HCT116 (cell line): ENCODE measurements at regions not wholly inside any gene's neighbourhood (a gene's known extent, or its start where the extent isn't known, plus 50 kb on each side); places are given as distances from the start of the nearest gene placed in this dataset.

ENCODE experiments used
- ATAC-seq: fragments of 200-7000 bp; cut with Tn5 transposase; 2 replicates; pipeline ENCODE4 v1.9.1; 2020; ENCODE audit warnings: mild to moderate bottlenecking, moderate library complexity
- BruUV-seq: library from RNA; stranded (reverse); fragments of 400-500 nt; replicated peaks from 2 replicates; lab custom pipeline; 2021; lab: Mats Ljungman, UMichigan
- CTCF ChIA-PET: fragments of 300-600 bp; sonication (Branson Sonifier 250); formaldehyde crosslinking; loops from one replicate; lab custom pipeline; 2021; ENCODE audit warnings: antibody characterized with exemption; lab: Charles Lee
- POLR2A ChIA-PET: fragments of 300-600, 350-600 bp; sonication (Branson Sonifier 250); formaldehyde crosslinking; loops from one replicate; lab custom pipeline; 2021; ENCODE audit warnings: antibody characterized with exemption; lab: Charles Lee
- RAD21 ChIA-PET, 2 experiments: fragments of 300-600 bp; sonication (Branson Sonifier 250); formaldehyde crosslinking; loops; one replicate each; lab custom pipeline; 2023; ENCODE audit warnings: low total read pairs in 2 of 2; ENCODE audit not compliant: uncharacterized antibody in 2 of 2, unreplicated experiment in 2 of 2, low non-redundant PET in 1 of 2; lab: Charles Lee
- DNase-seq: peaks from one replicate; pipeline ENCODE4 v3.0.0-alpha.2; 2010; ENCODE audit warnings: low read depth, low spot score
- H2AFZ ChIP-seq: fragments of 200-600 bp; shearing (Covaris generic), sonication (generic); 2 replicates; pipeline ENCODE4 v1.6.1; 2017; ENCODE audit warnings: low read depth, mixed run types, mixed read lengths, antibody characterized with exemption, low read length; ENCODE audit not compliant: poor library complexity, severe bottlenecking
- H3K27ac ChIP-seq: 2 replicates; pipeline ENCODE4 v1.5.1; 2012; ENCODE audit warnings: low read depth, low read length
- H3K27me3 ChIP-seq: fragments of 200-600 bp; sonication (generic); 2 replicates; pipeline ENCODE4 v1.6.1; 2016; ENCODE audit warnings: mixed run types, low read length, mixed read lengths; ENCODE audit not compliant: insufficient read depth
- H3K36me3 ChIP-seq, 2 experiments: fragments of 200-500 bp in 1 of 2; fragments of 200-600 bp in 1 of 2; sonication (Bioruptor generic) in 1 of 2; sonication (generic) in 1 of 2; 2 replicates each; pipeline versions ENCODE4 v1.5.1 to v1.6.1; 2014 to 2016; ENCODE audit warnings: low read length in 2 of 2, inconsistent platforms in 1 of 2, mixed read lengths in 1 of 2, mixed run types in 1 of 2; ENCODE audit not compliant: insufficient read depth in 2 of 2, control insufficient read depth in 1 of 2
- H3K4me1 ChIP-seq, 2 experiments: fragments of 200-600 bp in 1 of 2; sonication (generic) in 1 of 2; 2 replicates each; pipeline versions ENCODE4 v1.5.1 to v1.6.1; 2012 to 2017; ENCODE audit warnings: low read length in 2 of 2, inconsistent platforms in 1 of 2, mild to moderate bottlenecking in 1 of 2, mixed read lengths in 1 of 2, mixed run types in 1 of 2, moderate library complexity in 1 of 2; ENCODE audit not compliant: insufficient read depth in 2 of 2, control insufficient read depth in 1 of 2
- H3K4me2 ChIP-seq: fragments of 200-600 bp; sonication (generic); 2 replicates; pipeline ENCODE4 v1.6.1; 2017; ENCODE audit warnings: mixed run types, low read length, mixed read lengths
- H3K4me3 ChIP-seq, 2 experiments: fragments of 200-600 bp in 1 of 2; sonication (generic) in 1 of 2; replicated peaks in 1 of 2; 2 replicates each; pipeline ENCODE4 v1.5.1; 2011 to 2016; ENCODE audit warnings: low read length in 2 of 2, control low read depth in 1 of 2, low read depth in 1 of 2, mild to moderate bottlenecking in 1 of 2, mixed read lengths in 1 of 2, mixed run types in 1 of 2
- H3K79me2 ChIP-seq: fragments of 200-600 bp; sonication (generic); 2 replicates; pipeline ENCODE4 v1.6.1; 2017; ENCODE audit warnings: mild to moderate bottlenecking, mixed run types, low read length, moderate library complexity, mixed read lengths; ENCODE audit not compliant: insufficient read depth
- H3K9ac ChIP-seq: fragments of 200-600 bp; sonication (generic); 2 replicates; pipeline ENCODE4 v1.6.1; 2016; ENCODE audit warnings: low read length, mixed read lengths
- H3K9me2 ChIP-seq: fragments of 200-600 bp; sonication (generic), shearing (Covaris generic); 2 replicates; pipeline ENCODE4 v1.6.1; 2017; ENCODE audit warnings: mixed run types, mild to moderate bottlenecking, moderate library complexity; ENCODE audit not compliant: insufficient read depth
- H3K9me3 ChIP-seq, 2 experiments: fragments of 200-500 bp in 1 of 2; fragments of 200-600 bp in 1 of 2; sonication (Bioruptor generic) in 1 of 2; sonication (generic) in 1 of 2; 2 replicates each; pipeline ENCODE4 v1.6.1; 2014 to 2017; ENCODE audit warnings: low read length in 2 of 2, mixed read lengths in 2 of 2, inconsistent platforms in 1 of 2, low read depth in 1 of 2, mild to moderate bottlenecking in 1 of 2, mixed run types in 1 of 2, moderate library complexity in 1 of 2; ENCODE audit not compliant: control insufficient read depth in 1 of 2, insufficient read depth in 1 of 2
- H4K20me1 ChIP-seq: fragments of 200-600 bp; sonication (generic), shearing (Covaris generic); 2 replicates; pipeline ENCODE4 v1.6.1; 2017; ENCODE audit warnings: mixed run types, mild to moderate bottlenecking, moderate library complexity; ENCODE audit not compliant: insufficient read depth
- CEBPB ChIP-seq: IDR thresholded peaks from 2 replicates; pipeline ENCODE4 v1.6.1; 2012; ENCODE audit warnings: low read depth
- EGR1 ChIP-seq: IDR thresholded peaks from 2 replicates; pipeline ENCODE4 v1.6.1; 2012; ENCODE audit warnings: low read depth
- EZH2 ChIP-seq: fragments of 200-600 bp; sonication (generic); IDR thresholded peaks from 2 replicates; pipeline ENCODE4 v1.6.1; 2017; ENCODE audit warnings: antibody characterized with exemption, mixed run types
- EZH2phosphoT487 ChIP-seq: fragments of 200-600 bp; IDR thresholded peaks from 2 replicates; pipeline ENCODE4 v1.6.1; 2018; ENCODE audit warnings: antibody characterized with exemption, borderline replicate concordance
- FOSL1 ChIP-seq: IDR thresholded peaks from 2 replicates; pipeline ENCODE4 v1.6.1; 2012; ENCODE audit warnings: low read depth
- POLR2AphosphoS5 ChIP-seq: IDR thresholded peaks from 2 replicates; pipeline ENCODE4 v1.6.1; 2011; ENCODE audit warnings: mild to moderate bottlenecking, low read depth, low read length, moderate library complexity
- RAD21 ChIP-seq: IDR thresholded peaks from 2 replicates; pipeline ENCODE4 v1.6.1; 2012; ENCODE audit warnings: low read depth, mild to moderate bottlenecking
- SIN3A ChIP-seq: IDR thresholded peaks from 2 replicates; pipeline ENCODE4 v1.6.1; 2012; ENCODE audit warnings: low read depth
- TCF7L2 ChIP-seq: IDR thresholded peaks from 2 replicates; pipeline ENCODE4 v1.7.0; 2011; ENCODE audit warnings: borderline replicate concordance, inconsistent platforms; ENCODE audit not compliant: insufficient read depth, insufficient read length; ENCODE audit errors: extremely low read depth
- ZFX ChIP-seq: fragments of 450-650 bp; IDR thresholded peaks from 2 replicates; pipeline ENCODE4 v1.6.1; 2017
- intact Hi-C: fragments of 100-400 bp; cut with micrococcal nuclease; formaldehyde crosslinking; loops from 2 replicates; pipeline ENCODE4 v1.10.0; 2022
- TF ChIP-seq, protein P1 (sequence below), 3 experiments: fragments of 200-600 bp in 1 of 3; sonication (generic) in 1 of 3; IDR thresholded peaks in 2 of 3; conservative IDR thresholded peaks in 1 of 3; 2 replicates each; pipeline ENCODE4 v1.5.1; 2012 to 2017; ENCODE audit warnings: low read depth in 2 of 3, low read length in 2 of 3, antibody characterized with exemption in 1 of 3, borderline replicate concordance in 1 of 3, control low read depth in 1 of 3, mild to moderate bottlenecking in 1 of 3, mixed read lengths in 1 of 3, mixed run types in 1 of 3, moderate library complexity in 1 of 3; ENCODE audit not compliant: insufficient read depth in 1 of 3
- TF ChIP-seq, protein P2 (sequence below): IDR thresholded peaks from 2 replicates; pipeline ENCODE4 v1.6.1; 2011; ENCODE audit warnings: mild to moderate bottlenecking, low read length, moderate library complexity; ENCODE audit not compliant: insufficient replicate concordance; ENCODE audit errors: extremely low read depth

DNA sequence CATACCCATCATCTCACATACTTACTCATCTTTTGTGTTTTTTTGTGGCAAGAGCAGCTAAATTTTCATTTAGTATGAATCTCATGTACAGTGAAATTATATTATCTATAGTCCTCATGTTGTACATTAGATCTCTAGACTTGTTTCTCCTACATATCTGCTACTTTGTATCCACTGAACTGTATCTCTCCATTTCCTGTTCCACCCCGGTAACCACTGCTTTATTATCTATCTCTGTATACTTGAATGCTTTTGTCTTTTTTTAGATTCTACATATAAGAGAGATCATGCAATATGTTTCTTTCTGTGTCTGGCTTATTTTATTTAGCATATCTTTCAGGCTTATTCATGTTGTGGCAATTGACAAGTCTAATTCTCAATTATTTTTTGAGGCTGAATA is 125.1 kb downstream of the ANKRD7 start:
- CTCF ChIA-PET: no interaction called here
- H3K4me3 ChIP-seq: no peak overlapping the region
- POLR2A ChIA-PET: no interaction called here
- RAD21 ChIA-PET: no interaction called here
- ATAC-seq (no peak), DNase-seq (no peak)
- H3K9me3 ChIP-seq: no peaks in the 10 kb centered on the region
- H3K79me2 ChIP-seq: no peaks in the 10 kb centered on the region
- no peak overlapping the region for H3K27ac ChIP-seq
- no peak overlapping the region for H3K9ac ChIP-seq
- intact Hi-C loops: loop anchor here (5.0 to 10.0 kb wide), 2 partner anchors 848 to 1935 kb away; no protein-coding TSS in a partner anchor
- no peak overlapping the region for H2AFZ ChIP-seq
- H3K27me3 ChIP-seq: no peaks in the 10 kb centered on the region
- no peak overlapping the region for H3K4me2 ChIP-seq
- no peaks in the 10 kb centered on the region for H3K4me1 ChIP-seq
- H3K9me2 ChIP-seq: no peaks in the 10 kb centered on the region
- no TSS peak for BruUV-seq
- no peaks in the 10 kb centered on the region for H4K20me1 ChIP-seq
- no peaks in the 10 kb centered on the region for H3K36me3 ChIP-seq
- TF ChIP-seq, protein P1, sequence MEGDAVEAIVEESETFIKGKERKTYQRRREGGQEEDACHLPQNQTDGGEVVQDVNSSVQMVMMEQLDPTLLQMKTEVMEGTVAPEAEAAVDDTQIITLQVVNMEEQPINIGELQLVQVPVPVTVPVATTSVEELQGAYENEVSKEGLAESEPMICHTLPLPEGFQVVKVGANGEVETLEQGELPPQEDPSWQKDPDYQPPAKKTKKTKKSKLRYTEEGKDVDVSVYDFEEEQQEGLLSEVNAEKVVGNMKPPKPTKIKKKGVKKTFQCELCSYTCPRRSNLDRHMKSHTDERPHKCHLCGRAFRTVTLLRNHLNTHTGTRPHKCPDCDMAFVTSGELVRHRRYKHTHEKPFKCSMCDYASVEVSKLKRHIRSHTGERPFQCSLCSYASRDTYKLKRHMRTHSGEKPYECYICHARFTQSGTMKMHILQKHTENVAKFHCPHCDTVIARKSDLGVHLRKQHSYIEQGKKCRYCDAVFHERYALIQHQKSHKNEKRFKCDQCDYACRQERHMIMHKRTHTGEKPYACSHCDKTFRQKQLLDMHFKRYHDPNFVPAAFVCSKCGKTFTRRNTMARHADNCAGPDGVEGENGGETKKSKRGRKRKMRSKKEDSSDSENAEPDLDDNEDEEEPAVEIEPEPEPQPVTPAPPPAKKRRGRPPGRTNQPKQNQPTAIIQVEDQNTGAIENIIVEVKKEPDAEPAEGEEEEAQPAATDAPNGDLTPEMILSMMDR (IDR thresholded peaks at IDR 0.05 in 2 of 3, conservative IDR thresholded peaks at IDR 0.05 in 1 of 3; ENCODE audit: borderline replicate concordance in 1 of 3, insufficient read depth in 1 of 3, low read depth in 2 of 3, low read length in 2 of 3): no peak
- TF ChIP-seq FOSL1 (no peak), ZFX (no peak), TCF7L2 (no peak), CEBPB (no peak), EGR1 (no peak), SIN3A (no peak), EZH2 (no peak), RAD21 (no peak), POLR2AphosphoS5 (no peak), EZH2phosphoT487 (no peak)
- TF ChIP-seq, protein P2, sequence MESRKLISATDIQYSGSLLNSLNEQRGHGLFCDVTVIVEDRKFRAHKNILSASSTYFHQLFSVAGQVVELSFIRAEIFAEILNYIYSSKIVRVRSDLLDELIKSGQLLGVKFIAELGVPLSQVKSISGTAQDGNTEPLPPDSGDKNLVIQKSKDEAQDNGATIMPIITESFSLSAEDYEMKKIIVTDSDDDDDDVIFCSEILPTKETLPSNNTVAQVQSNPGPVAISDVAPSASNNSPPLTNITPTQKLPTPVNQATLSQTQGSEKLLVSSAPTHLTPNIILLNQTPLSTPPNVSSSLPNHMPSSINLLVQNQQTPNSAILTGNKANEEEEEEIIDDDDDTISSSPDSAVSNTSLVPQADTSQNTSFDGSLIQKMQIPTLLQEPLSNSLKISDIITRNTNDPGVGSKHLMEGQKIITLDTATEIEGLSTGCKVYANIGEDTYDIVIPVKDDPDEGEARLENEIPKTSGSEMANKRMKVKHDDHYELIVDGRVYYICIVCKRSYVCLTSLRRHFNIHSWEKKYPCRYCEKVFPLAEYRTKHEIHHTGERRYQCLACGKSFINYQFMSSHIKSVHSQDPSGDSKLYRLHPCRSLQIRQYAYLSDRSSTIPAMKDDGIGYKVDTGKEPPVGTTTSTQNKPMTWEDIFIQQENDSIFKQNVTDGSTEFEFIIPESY: no peak
- TF ChIP-seq, all 23 proteins: peak for 0
